Loucy (cell line): ENCODE measurements at regions not wholly inside any gene's neighbourhood (a gene's known extent, or its start where the extent isn't known, plus 50 kb on each side); places are given as distances from the start of the nearest gene placed in this dataset.

Source experiments
- H2AFZ ChIP-seq: fragments of 200-600 bp; sonication (generic); 2 replicates; pipeline ENCODE4 v1.6.0; 2016; ENCODE audit warnings: antibody characterized with exemption, mild to moderate bottlenecking, low read length, moderate library complexity
- H3F3A ChIP-seq: fragments of 200-600 bp; 2 replicates; pipeline ENCODE4 v1.6.0; 2016; ENCODE audit warnings: antibody characterized with exemption, low read depth, mild to moderate bottlenecking
- H3K27me3 ChIP-seq: fragments of 200-600 bp; sonication (generic); 2 replicates; pipeline ENCODE4 v1.6.1; 2014; ENCODE audit warnings: low read length, mild to moderate bottlenecking; ENCODE audit not compliant: insufficient read depth, poor library complexity, severe bottlenecking
- H3K36me3 ChIP-seq: fragments of 200-600 bp; sonication (generic); 2 replicates; pipeline ENCODE4 v1.6.1; 2016; ENCODE audit warnings: low read length; ENCODE audit not compliant: insufficient read depth
- H3K4me1 ChIP-seq: fragments of 200-600 bp; sonication (generic); 2 replicates; pipeline ENCODE4 v1.5.1; 2014; ENCODE audit warnings: low read length, mild to moderate bottlenecking; ENCODE audit not compliant: insufficient read depth, poor library complexity, severe bottlenecking
- H3K4me2 ChIP-seq: fragments of 200-600 bp; sonication (generic); 2 replicates; pipeline ENCODE4 v1.6.0; 2014; ENCODE audit warnings: antibody characterized with exemption, low read length, low read depth, mild to moderate bottlenecking; ENCODE audit not compliant: poor library complexity, severe bottlenecking
- H3K4me3 ChIP-seq: fragments of 200-600 bp; sonication (generic); 2 replicates; pipeline ENCODE4 v1.5.1; 2014; ENCODE audit warnings: low read length, mild to moderate bottlenecking, mixed read lengths; ENCODE audit not compliant: poor library complexity, severe bottlenecking
- H3K79me2 ChIP-seq: fragments of 200-600 bp; sonication (generic); 2 replicates; pipeline ENCODE4 v1.6.1; 2014; ENCODE audit warnings: low read length; ENCODE audit not compliant: insufficient read depth
- H3K9ac ChIP-seq: fragments of 200-600 bp; sonication (generic); 2 replicates; pipeline ENCODE4 v1.6.0; 2014; ENCODE audit warnings: mild to moderate bottlenecking, low read depth, low read length, moderate library complexity; ENCODE audit not compliant: poor library complexity, severe bottlenecking
- H3K9me2 ChIP-seq: fragments of 200-600 bp; sonication (generic); replicated peaks from 2 replicates; pipeline ENCODE4 v1.6.1; 2016; ENCODE audit warnings: low read depth, low read length, mixed read lengths
- H3K9me3 ChIP-seq: fragments of 200-600 bp; sonication (generic); 2 replicates; pipeline ENCODE4 v1.6.1; 2014; ENCODE audit warnings: mild to moderate bottlenecking, antibody characterized with exemption, low read length, low read depth; ENCODE audit not compliant: insufficient read depth
- H4K20me1 ChIP-seq: fragments of 200-600 bp; sonication (generic); 2 replicates; pipeline ENCODE4 v1.6.0; 2014; ENCODE audit warnings: antibody characterized with exemption, low read length, mild to moderate bottlenecking; ENCODE audit not compliant: insufficient read depth, poor library complexity, severe bottlenecking
- CTCF ChIP-seq: fragments of 200-600 bp; sonication (generic); conservative IDR thresholded peaks from 2 replicates; pipeline ENCODE4 v1.5.1; 2014; ENCODE audit warnings: mild to moderate bottlenecking, antibody characterized with exemption, low read length
- EZH2phosphoT487 ChIP-seq: fragments of 200-600 bp; IDR thresholded peaks from 2 replicates; pipeline ENCODE4 v1.6.1; 2018; ENCODE audit warnings: antibody characterized with exemption, mild to moderate bottlenecking, moderate library complexity, borderline replicate concordance

DNA sequence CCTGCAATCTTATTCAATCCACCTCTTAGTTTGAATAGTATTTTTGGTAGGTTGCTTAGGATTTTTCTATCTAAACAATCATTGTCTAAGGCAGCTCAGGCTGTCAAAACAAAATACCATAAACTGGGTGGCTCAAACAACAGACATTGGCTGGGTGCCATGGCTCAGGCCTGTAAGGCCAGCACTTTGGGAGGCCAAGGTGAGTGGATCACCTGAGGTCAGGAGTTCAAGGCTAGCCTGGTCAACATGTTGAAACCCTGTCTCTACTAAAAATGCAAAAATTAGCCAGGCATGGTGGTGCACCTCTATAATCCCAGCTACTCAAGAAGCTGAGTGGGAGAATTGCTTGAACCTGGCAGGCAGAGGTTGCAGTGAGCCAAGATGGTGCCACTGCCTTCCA, 126.7 kb downstream of the CYLD start:
- no peaks in the 10 kb centered on the region for H3F3A ChIP-seq
- H3K9ac ChIP-seq = no peak overlapping the region
- no peak for TF ChIP-seq EZH2phosphoT487
- no peak for TF ChIP-seq CTCF
- no peaks in the 10 kb centered on the region; the same call in 1 of the 2 replicates for H3K9me2 ChIP-seq
- no peak overlapping the region for H2AFZ ChIP-seq
- H3K27me3 ChIP-seq = no peaks in the 10 kb centered on the region
- 0 out of 2 replicates have a peak, but pooled peaks cover 4% of the 10 kb centered on the region for H3K9me3 ChIP-seq
- H3K79me2 ChIP-seq = no peaks in the 10 kb centered on the region
- no peaks in the 10 kb centered on the region for H3K36me3 ChIP-seq
- H3K4me1 ChIP-seq = no peaks in the 10 kb centered on the region
- no peaks in the 10 kb centered on the region for H4K20me1 ChIP-seq
- H3K4me2 ChIP-seq = no peak overlapping the region
- H3K4me3 ChIP-seq = no peak overlapping the region

GRCh38 chr16:50866806-50867205, 124.9 kb downstream of the CYLD start:
- no peak overlapping the region for H3K4me2 ChIP-seq
- H3K4me1 ChIP-seq = no peaks in the 10 kb centered on the region
- H3F3A ChIP-seq = no peaks in the 10 kb centered on the region
- TF ChIP-seq CTCF (no peak), EZH2phosphoT487 (no peak)
- H3K27me3 ChIP-seq = no peaks in the 10 kb centered on the region
- no peak overlapping the region for H3K9ac ChIP-seq
- no peaks in the 10 kb centered on the region for H3K79me2 ChIP-seq
- H3K4me3 ChIP-seq = no peak overlapping the region
- H3K9me3 ChIP-seq = no peaks in the 10 kb centered on the region
- H2AFZ ChIP-seq = no peak overlapping the region
- no peaks in the 10 kb centered on the region for H3K9me2 ChIP-seq
- H3K36me3 ChIP-seq = no peaks in the 10 kb centered on the region
- no peaks in the 10 kb centered on the region for H4K20me1 ChIP-seq

- no peak overlapping the region for H2AFZ ChIP-seq
- H3F3A ChIP-seq = no peaks in the 10 kb centered on the region
- TF ChIP-seq EZH2phosphoT487 = no peak
- H4K20me1 ChIP-seq = no peaks in the 10 kb centered on the region
- H3K9me3 ChIP-seq = no peaks in the 10 kb centered on the region
- H3K27me3 ChIP-seq = no peaks in the 10 kb centered on the region
- H3K9me2 ChIP-seq = no peaks in the 10 kb centered on the region
- H3K4me3 ChIP-seq = no peak overlapping the region
- no peak overlapping the region for H3K9ac ChIP-seq
- no peak overlapping the region for H3K4me2 ChIP-seq
- H3K4me1 ChIP-seq = no peaks in the 10 kb centered on the region
- no peaks in the 10 kb centered on the region for H3K79me2 ChIP-seq
- H3K36me3 ChIP-seq = no peaks in the 10 kb centered on the region
Measured at GRCh38 chr16:50864386-50864785, 122.5 kb downstream of the CYLD start.

GRCh38 chr16:50863644-50864144, 121.8 kb downstream of the CYLD start:
- Histone ChIP-seq H3K36me3 (no peaks in the 10 kb centered on the region), H3K79me2 (no peaks in the 10 kb centered on the region), H4K20me1 (no peaks in the 10 kb centered on the region), H3K9me2 (no peaks in the 10 kb centered on the region), H3K4me2 (no peak overlapping the region), H2AFZ (no peak overlapping the region), H3K4me3 (no peak overlapping the region), H3K9ac (no peak overlapping the region), H3K27me3 (no peaks in the 10 kb centered on the region), H3F3A (no peaks in the 10 kb centered on the region), H3K4me1 (no peaks in the 10 kb centered on the region), H3K9me3 (no peaks in the 10 kb centered on the region)
- no peak for TF ChIP-seq EZH2phosphoT487
- TF ChIP-seq CTCF = no peak
